GM12874 (cell line): ENCODE measurements at regions not wholly inside any gene's neighbourhood (a gene's known extent, or its start where the extent isn't known, plus 50 kb on each side); places are given as distances from the start of the nearest gene placed in this dataset.

ENCODE experiments used
- TF ChIP-seq, protein P1 (sequence below): IDR thresholded peaks from 2 replicates; pipeline ENCODE4 v1.5.1; 2011; ENCODE audit warnings: low read depth, mild to moderate bottlenecking, control low read depth, low read length, moderate library complexity; ENCODE audit not compliant: insufficient read depth

DNA sequence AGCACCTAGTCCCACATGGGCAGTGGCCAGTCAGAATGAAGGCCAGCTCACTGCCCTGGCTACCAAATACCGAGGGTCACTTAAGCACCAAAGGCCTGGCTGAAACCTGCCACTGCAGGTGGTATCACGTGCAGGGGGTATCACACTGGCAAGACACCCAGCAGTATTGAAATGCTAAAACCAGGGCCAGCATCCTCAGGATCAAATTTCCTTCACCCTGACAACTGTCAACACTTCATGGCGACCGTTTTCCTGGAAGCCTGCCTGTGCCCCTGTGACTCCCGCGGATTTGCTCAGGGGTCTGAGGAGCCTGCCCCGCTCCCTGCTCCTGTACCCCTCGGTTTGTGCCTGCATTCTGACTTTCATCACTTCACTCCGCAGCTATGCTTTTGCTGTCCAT, 151.1 kb downstream of the TTLL2 start:
- TF ChIP-seq, protein P1, sequence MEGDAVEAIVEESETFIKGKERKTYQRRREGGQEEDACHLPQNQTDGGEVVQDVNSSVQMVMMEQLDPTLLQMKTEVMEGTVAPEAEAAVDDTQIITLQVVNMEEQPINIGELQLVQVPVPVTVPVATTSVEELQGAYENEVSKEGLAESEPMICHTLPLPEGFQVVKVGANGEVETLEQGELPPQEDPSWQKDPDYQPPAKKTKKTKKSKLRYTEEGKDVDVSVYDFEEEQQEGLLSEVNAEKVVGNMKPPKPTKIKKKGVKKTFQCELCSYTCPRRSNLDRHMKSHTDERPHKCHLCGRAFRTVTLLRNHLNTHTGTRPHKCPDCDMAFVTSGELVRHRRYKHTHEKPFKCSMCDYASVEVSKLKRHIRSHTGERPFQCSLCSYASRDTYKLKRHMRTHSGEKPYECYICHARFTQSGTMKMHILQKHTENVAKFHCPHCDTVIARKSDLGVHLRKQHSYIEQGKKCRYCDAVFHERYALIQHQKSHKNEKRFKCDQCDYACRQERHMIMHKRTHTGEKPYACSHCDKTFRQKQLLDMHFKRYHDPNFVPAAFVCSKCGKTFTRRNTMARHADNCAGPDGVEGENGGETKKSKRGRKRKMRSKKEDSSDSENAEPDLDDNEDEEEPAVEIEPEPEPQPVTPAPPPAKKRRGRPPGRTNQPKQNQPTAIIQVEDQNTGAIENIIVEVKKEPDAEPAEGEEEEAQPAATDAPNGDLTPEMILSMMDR = no peak

DNA sequence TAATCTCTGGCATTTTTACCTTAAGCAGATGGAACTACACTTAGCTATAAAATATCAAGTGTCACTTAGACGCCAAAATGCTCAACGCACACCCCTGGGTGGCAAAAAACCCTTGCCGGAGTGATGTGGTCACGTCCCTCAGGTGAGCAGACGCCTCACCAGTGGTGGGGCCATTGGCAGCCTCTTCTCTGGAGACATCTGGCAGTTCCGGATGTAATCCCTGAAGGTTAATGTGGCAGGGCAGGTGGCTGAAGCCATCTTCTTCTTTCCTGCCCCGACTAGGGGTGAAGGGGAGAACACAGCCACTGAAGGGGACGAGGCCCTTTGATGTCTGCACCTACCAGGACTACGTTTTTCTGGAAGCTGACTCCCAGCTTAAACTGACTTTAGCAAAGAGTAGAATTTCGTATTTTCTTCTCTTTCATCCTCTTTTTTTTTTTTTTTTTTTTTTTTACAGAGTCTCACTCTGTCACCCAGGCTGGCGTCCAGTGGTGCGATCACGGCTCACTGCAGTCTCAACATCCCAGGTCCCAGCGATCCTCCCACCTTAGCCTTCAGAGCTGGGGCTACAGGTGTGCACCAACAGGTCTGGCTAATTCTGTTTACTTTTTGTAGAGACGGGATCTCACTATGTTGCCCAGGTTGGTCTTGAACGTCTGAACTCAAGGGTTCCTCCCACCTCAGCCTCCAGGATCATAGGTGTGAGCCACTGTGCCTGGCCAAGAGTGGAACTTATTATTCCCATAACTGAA, 152.1 kb downstream of the TTLL2 start:
- TF ChIP-seq, protein P1 = no peak

DNA sequence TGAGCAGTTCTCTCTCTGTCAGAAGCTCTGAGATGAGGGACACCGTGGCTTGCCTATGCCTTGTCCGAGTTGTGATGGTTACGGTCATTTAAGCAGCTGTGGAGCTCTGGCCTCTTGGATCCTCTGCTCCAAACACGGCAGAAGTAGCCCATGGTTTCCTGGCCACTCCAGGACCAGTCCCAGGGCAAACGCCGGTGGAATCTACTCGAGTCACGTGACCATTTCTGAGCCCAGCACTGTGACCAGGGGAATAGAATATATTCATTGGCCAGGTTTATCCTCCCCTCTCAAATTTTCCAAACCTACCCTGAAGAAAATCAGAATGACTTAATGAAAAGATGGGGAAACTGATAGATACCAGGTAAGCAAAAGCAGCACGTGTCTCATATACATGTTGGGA, 152.8 kb downstream of the TTLL2 start:
- TF ChIP-seq, protein P1 = no peak

DNA sequence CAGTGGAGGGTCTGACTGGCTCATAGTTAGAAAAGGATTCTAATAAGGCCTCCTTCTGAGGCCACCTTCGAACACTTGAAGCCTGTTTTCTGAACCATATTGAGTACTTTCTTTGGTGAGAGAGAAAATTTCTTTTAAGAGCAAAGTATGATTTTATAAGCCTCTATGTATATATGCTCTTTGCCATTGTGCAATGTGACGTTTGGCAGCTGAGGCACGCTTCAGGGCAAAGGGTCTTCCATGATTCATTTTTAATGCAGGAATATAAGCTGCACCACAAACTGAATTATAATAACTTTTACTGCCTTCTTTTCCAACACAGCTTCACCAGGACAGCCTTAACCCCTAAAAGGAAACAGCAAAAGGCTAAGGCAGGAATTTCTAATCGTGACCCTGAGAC, 154.4 kb downstream of the TTLL2 start:
- TF ChIP-seq, protein P1 = no peak

DNA sequence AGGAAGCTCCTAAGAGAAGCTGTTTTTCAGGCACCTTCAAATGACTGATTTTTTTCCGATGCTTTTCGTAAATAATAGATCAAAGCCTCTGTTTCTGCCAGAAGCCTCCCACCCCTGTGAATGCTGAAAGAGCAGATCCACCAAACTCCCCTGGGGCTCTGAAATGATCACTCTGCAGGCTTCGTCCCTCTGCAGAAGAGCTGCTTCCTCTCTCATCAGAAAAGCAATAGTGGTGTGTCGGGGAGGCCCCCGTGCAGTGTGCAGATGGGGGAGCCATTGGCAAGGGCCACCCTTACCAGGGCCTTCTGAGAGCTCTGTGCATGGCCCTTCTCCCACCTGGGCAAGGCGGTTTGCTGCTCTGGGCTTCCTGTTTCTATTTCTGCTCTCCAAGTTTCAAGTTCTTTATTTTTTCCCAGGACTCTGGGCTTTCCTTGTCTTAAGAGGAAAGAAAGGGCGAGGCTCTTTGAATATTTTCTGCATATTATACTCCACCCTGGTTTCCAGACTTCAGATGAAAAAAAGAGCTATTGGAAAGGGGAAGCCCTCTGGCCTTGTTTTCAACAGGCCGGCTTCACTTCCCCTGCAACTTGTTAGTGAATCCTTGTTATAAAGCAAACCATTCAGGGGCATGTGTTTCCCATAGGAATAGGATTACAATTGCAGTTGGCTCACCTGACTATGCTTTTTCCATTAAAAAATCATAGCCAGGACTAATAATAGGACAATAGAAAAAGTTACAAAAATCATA, 155.2 kb downstream of the TTLL2 start:
- TF ChIP-seq, protein P1 = no peak

DNA sequence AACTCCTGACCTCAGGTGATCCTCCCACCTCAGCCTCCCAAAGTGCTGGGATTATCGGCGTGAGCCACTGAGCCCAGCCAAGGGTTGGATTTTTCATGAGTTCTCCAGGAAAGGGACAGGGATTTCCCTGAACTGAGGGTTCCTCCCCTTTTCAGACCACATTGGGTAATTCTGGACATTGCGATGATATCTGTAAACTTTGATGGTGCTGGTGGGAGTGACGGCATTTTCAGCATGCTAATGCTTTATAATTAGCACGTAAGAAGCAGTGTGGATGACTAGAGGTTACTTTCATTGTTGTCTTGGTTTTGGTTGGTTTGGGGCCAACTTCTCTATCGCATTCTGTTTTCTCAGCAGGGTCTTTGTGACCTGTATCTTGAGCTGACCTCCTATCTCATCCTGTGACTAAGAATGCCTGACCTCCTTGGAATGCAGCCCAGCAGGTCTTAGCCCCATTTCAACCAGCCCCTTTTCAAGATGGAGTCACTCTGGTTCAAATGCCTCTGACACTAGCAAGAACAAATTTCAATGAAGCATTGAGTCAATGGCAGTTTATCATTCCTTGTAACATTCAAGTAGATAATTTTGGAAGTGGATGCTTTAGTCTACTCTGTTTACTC, 156.5 kb downstream of the TTLL2 start:
- TF ChIP-seq, protein P1 = no peak

DNA sequence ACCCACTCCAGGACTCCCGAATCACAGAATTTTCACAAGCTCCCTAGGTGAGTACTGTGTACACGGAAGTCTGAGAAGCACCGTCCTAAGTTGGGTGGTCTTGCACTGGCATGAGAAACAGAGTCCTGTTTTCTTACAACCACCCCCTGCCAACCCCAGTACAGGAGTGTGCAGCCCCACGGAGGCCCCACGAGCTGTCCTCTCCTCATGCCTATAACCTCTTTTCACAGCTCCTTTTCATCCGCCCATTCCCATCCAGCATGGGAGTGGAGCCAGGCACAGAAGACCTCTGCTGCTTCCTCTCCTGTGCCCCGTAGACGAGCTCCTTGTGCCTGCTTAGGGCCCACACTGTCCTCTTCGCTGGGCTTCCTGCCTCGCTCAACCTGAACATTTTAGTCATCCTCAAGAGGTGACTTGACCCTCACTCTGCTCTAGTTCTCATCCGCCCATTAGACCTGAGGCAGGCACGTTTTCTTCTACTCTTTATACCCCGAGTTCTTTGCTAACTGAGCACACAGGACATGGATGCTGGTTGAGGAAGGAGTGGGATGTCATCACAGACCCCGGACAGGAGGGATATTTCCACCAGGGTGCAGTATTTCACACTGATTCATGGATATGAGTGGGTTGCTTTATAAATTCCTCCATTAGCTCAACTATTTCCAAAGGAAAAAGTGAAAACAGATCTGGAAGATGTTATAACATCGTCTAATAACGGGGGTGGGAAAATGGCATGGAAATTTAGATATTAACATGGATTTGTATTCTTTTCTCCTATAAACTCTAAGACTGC, 160.5 kb downstream of the TTLL2 start:
- TF ChIP-seq, protein P1 = no peak
